ENCODE measurements at regions not wholly inside any gene's neighbourhood (a gene's known extent, or its start where the extent isn't known, plus 50 kb on each side); places are given as distances from the start of the nearest gene placed in this dataset.

DNA sequence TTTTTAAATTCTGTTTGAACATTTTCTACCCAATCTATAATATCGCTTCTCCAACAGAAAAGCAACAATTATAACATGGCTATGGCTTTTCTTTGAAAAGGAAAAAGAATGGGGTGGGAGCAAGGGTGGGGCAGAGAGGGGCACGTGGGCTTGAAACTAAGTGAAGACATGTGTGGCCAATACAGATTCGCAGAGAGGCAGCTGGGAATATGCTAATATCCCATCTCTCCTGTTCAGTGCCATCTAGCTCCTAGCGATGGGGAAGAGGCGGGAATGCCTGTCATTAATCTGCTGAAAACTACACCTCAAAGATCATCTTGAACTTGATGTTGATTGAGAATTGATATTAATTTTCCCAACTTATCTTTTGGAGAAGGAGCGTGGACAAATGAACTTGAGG is 65.5 kb upstream of the ITGA6 start:
- TF ChIP-seq, protein P1, sequence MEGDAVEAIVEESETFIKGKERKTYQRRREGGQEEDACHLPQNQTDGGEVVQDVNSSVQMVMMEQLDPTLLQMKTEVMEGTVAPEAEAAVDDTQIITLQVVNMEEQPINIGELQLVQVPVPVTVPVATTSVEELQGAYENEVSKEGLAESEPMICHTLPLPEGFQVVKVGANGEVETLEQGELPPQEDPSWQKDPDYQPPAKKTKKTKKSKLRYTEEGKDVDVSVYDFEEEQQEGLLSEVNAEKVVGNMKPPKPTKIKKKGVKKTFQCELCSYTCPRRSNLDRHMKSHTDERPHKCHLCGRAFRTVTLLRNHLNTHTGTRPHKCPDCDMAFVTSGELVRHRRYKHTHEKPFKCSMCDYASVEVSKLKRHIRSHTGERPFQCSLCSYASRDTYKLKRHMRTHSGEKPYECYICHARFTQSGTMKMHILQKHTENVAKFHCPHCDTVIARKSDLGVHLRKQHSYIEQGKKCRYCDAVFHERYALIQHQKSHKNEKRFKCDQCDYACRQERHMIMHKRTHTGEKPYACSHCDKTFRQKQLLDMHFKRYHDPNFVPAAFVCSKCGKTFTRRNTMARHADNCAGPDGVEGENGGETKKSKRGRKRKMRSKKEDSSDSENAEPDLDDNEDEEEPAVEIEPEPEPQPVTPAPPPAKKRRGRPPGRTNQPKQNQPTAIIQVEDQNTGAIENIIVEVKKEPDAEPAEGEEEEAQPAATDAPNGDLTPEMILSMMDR (IDR thresholded peaks at IDR 0.05; ENCODE audit: low read length), result no peak
- no peak for TF ChIP-seq EZH2 (IDR thresholded peaks at IDR 0.05; ENCODE audit: borderline replicate concordance, low read length)

Measured in OCI-LY1 (cell line).